Keratinocyte (primary cell): ENCODE measurements at regions not wholly inside any gene's neighbourhood (a gene's known extent, or its start where the extent isn't known, plus 50 kb on each side); places are given as distances from the start of the nearest gene placed in this dataset.

Experiments used
- CTCF ChIP-seq, 3 experiments: IDR thresholded peaks in 1 of 3; conservative IDR thresholded peaks in 1 of 3; optimal IDR thresholded peaks in 1 of 3; 2 replicates in 2 of 3; 3 replicates in 1 of 3; pipeline versions ENCODE3 to v1.5.1; 2011; ENCODE audit warnings: low read length in 3 of 3, mild to moderate bottlenecking in 3 of 3, moderate library complexity in 2 of 3, control low read depth in 1 of 3, inconsistent platforms in 1 of 3; ENCODE audit not compliant: insufficient read depth in 2 of 3; ENCODE audit errors: extremely low read depth in 1 of 3
- EZH2 ChIP-seq: IDR thresholded peaks from one replicate; pipeline ENCODE4 v1.6.1; 2012; ENCODE audit warnings: inconsistent platforms, mild to moderate bottlenecking, low read length, moderate library complexity

- TF ChIP-seq CTCF (optimal IDR thresholded peaks at IDR 0.05 in 1 of 3, IDR thresholded peaks at IDR 0.05 in 1 of 3, conservative IDR thresholded peaks at IDR 0.05 in 1 of 3; ENCODE audit: extremely low read depth in 1 of 3, insufficient read depth in 2 of 3, low read length in 3 of 3): no peak
- no peak for TF ChIP-seq EZH2
Measured at GRCh38 chr21:38921511-38922251, 116.0 kb downstream of the ETS2 start.
